ENCODE measurements at regions not wholly inside any gene's neighbourhood (a gene's known extent, or its start where the extent isn't known, plus 50 kb on each side); places are given as distances from the start of the nearest gene placed in this dataset.
"Not testable (repeated sequence)": the region's sequence is repeated elsewhere in the genome, so short reads cannot be mapped to it uniquely, and the experiment has no call there.

- no peak for DNase-seq
Observed at GRCh38 chr6:48706310-48706709, 595.3 kb upstream of the PTCHD4 start.

GRCh38 chr6:48701572-48701971, 590.6 kb upstream of the PTCHD4 start:
- no peak for DNase-seq

DNA sequence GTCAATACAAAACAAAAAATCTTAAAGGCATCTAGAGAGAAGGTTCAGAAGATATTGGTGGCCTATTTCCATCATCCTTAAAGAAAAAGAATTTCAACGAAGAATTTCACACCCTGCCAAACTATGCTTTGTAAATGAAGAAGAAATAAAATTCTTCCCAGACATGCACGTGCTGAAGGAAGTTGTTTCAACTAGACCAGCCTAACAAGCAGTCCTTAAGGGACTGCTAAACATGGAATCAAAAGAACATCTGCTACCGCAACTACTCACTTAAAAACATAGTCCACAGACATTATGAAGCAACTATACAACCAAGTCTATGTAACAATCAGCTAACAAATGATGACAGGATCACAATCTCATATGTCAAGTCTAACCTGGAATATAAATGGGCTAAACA, 584.9 kb upstream of the PTCHD4 start:
- no peak for DNase-seq

DNA sequence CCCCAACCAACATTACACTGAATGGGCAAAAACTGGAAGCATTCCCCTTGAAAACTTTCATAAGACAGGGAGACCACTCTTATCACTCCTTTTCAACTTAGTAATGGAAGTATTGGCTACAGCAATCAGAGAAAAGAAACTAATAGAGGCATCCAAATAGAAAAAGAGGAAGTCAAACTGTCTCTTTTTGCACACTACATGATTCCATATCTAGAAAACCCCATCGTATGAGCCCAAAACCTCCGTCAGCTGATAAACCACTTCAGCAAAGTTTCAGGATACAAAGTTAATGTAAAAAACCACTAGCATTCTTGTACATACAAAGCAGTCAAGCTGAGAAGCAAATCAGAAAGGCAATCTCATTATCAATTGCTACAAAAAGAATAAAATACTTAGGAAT, 580.4 kb upstream of the PTCHD4 start:
- DNase-seq, result no peak

DNA sequence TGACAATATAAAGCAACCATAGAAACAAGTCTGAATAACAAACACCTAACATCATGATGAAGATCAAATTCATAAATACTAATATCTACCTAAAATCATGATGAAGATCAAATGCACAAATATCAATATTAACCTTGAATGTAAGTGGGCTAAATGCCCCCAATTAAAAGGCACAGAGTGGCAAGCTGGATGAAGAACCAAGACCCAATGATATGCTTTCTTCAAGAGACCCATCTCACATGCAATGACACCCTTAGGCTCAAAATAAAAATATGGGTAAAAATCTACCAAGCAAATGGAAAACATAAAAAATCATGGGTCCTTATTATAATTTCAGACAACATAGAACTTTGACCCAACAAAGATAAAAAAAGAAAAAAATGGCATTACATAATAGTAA, 578.5 kb upstream of the PTCHD4 start:
- DNase-seq, result no peak

DNA sequence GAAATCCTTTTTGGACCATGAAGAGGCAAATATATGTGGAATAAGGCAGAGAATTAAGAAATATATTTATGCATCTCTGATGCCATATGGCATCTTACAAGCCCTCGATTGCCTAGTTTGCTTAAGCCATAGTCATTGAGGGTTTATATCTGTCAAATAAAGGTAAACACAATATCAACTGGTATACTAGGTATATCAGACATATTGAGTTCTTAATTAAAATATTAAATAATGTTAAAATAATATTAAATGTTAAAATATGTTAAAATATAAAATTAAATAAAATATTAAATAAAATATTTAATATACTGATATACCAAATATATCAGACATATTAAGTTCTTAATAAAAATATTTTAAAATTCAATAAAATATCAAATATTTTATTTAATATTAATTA, 567.4 kb upstream of the PTCHD4 start:
- DNase-seq, result no peak

DNA sequence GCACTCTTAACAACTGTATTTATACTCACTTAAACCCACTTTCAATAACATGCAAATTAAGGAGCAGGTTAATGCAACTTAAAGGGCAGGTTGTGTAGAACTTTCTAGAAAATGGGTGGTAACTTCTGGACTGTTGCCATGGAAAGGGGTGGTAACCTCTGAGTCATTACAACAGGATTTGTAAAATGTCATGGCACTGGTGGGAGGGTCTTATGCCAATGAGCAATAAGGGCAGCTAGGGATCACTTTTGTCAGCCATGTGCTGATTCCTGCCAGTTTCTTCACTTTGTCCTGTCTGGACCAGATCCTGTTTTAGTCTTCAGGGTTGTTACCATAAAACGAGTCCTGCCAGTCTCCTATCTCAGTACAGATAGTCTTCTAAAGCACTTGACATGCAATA, 560.5 kb upstream of the PTCHD4 start:
- DNase-seq, result no peak

- no peak for DNase-seq
Observed at GRCh38 chr6:48670546-48670945, 559.5 kb upstream of the PTCHD4 start.

DNA sequence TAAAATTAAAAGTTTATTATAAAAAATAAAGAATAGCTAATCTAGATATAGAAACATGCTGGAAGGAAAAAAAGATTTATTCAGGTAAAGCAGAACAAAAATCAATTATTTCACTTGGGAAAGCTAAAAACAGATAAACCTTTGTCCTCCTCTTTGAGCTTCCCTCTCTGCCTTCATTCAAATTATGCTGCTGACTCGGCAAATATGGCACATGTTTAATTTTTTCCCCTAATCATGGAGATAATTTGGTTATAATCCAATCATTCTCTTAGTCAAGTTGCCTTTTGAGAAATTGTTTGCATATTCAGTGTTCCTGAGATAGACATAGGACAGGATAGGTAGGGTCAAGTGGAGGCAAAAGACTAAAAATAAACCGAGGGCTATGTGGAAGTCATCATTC, 556.8 kb upstream of the PTCHD4 start:
- DNase-seq, result no peak

DNA sequence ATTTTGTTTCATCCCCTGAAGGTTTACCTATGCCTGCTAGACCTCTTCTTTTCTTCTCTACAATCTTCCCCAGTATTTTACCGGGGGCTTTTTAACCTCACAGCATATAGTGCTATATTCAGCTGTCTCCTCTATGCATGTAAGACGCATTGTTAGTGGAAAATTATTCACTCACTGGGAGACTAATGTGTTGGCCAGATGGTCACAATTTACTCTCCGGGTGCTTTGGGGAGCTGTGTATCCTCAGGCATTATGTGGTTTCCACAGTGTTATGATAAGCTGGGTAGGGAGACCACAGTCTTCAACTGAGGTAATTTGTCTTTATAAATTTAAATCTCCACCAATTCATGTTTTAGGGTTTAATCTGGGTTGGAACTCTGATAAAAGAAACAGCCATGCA, 553.8 kb upstream of the PTCHD4 start:
- DNase-seq, result no peak

GRCh38 chr6:48658915-48659314, 547.9 kb upstream of the PTCHD4 start:
- DNase-seq, result no peak

DNA sequence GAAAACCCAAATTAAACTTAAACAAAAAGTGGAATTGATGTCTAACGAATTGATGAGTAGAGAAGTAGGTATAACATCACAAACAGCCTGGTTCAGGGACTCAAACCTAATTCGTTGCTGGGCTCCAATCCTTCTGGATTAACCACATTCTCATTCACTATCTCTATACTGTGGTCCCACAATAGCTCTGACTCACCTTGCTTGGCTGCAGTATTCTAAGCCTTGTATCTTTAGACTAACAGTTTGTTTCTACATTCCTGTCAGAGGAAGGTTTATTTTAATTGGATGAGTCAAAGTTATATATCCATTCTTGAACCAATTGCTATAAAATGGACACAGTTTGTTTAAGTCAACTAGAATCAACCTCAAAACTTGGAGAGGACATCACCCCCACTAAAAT, 530.5 kb upstream of the PTCHD4 start:
- no peak for DNase-seq

DNA sequence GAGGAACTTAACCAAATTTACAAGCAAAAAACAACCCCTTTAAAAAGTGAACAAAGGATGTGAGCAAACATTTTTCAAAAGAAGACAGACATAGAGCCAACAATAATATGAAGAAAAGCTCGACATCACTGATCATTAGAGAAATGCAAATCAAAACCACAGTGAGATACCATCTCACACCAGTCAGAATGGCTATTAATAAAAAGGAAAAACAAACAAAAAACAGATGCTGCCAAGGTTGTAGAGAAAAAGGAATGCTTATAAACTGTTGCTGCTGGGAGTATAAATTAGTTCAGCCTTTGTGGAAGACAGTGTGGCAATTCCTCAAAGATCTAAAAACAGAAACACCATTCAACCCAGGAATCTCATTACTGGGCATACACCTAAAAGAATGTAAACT, 527.8 kb upstream of the PTCHD4 start:
- not testable (repeated sequence) for DNase-seq

- no peak for DNase-seq
Observed at GRCh38 chr6:48630511-48630910, 519.5 kb upstream of the PTCHD4 start.

- DNase-seq, result no peak
Observed at GRCh38 chr6:48628316-48628715, 517.3 kb upstream of the PTCHD4 start.

DNA sequence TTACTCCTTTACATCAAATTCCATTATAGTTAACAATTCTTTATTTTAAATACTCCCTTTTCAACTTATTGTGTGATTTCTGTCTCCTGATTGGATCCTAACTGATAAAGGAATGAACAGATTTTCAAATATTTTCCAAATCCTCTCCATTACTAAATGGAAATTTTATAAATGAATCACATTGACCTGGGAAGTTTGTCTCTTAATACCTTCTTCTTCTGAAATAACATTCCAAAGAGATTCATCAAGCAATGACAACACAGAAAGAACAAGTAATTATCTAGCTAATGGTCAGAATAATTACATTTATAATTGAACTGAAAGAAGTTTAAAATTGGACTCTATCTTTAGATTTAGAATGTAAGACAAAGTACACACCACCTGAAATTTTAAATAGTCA, 515.4 kb upstream of the PTCHD4 start:
- DNase-seq, result no peak

DNA sequence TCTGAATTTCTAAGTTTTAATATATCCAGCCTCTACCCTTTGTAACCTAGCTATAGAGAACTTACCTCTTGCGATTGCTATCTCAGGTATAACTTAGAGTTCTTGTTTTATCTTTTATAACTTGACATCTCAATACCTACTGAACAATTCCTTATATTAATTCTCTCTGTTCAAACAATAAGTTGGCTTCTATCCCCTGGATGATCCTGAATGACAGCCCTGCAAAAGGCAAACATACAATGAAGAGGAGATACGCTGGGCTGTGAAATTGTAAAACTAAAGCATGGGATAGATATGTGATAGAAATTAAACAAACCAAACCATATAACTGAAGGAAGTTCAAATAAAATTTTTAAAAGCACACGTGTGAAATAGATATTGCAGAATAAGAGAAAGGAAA, 513.6 kb upstream of the PTCHD4 start:
- no peak for DNase-seq

GRCh38 chr6:48619771-48620170, 508.8 kb upstream of the PTCHD4 start:
- no peak for DNase-seq

GRCh38 chr6:48615041-48615440, 504.0 kb upstream of the PTCHD4 start:
- DNase-seq, result no peak

DNA sequence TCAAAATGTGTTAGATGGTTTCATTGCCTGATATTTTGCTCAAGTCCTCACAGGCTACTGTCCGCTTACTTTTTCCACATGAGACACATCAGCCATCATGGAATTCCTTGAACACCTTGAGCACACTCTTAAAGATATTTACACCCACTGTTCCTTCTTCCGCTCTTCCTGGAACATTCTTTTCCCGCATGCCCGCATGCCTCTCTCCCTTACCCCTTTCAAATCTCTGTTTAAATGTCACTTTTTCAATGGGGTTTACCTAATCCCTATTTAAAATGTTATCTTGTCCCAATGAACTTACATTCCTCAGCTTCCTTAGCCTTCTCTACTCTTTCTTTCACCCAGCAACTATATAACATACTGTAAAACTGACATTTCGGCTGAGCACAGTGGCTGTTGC, 503.3 kb upstream of the PTCHD4 start:
- DNase-seq, result no peak

- DNase-seq, result no peak
Observed at GRCh38 chr6:48613231-48613949, 502.4 kb upstream of the PTCHD4 start.

DNA sequence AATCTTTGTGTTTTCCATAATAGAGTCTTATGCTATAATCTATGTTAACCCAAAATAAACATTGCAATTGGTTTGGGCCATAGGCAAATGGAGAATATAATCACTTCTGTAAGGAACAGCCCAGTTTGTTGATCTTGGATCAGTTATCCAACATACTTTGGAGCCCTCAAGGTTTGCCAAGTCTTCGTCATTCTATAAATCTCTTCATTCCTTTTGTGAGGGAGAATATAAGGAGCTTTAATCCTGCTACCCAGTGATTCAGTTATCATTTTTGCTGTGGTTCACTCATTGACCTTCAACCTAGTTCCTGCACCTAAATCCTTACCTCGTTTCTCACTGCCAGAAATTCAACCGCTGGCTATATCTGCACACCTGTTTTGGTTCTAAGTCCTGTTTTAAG, 500.3 kb upstream of the PTCHD4 start:
- DNase-seq, result no peak

DNA sequence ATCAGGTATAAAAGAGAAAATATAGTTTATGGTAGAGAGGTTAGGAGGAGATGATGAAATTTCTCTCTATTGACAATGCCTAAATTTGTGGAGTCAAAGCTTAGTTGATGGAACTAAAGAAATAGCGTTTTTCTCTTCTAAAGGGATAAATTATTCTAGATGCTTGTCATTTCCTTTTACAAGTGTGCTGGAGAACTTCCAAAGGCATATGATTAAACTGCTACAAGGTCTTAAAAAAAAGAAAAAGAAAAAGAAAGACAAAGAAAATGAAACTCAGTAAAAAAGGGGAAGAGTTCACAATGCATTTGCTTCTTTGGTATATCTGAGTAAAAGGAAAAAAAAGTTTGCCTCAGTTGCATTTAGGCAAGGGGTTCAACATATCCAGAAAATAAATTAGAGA, 499.8 kb upstream of the PTCHD4 start:
- no peak for DNase-seq

DNA sequence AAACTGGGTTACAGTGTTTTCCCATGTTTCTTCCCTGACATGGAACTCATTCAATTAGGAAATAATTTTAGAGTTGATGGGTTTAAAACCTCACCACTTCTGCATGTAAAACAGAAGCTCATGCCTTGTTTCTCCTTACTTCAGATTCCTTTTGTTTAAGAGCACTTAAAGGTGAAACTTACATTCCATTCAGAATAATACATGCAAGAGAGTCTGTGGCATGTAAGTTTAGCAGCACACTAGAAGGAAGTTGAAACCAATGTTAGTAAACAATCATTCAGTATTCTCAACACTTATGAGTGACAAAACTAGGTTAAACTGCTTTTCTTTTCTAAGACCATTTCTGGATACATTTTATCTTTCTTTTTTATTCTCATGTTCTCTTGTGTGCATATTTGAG, 495.6 kb upstream of the PTCHD4 start:
- no peak for DNase-seq

DNA sequence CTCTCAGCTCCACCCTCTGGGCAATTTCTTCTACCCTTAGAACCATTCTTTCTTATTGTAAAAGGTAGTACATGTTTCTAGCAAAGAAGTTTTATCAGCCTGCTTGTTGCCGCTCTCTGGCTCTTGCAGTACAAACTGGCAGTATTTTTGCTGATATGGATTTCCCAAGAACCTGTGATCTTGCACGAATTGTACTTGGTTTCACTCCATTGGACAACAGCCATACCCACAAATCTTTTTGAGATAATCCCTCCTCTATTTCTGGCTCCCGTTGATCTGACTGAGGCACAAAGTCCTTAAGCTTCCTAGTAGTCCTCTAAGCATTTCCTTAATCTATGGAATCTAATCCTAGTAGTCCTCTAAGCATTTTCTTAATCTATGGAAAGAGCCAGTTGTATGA, 487.0 kb upstream of the PTCHD4 start:
- no peak for DNase-seq

GRCh38 chr6:48596830-48597229, 485.8 kb upstream of the PTCHD4 start:
- DNase-seq, result no peak

All from hematopoietic multipotent progenitor cell treated with erythropoietin and hydrocortisone succinate and interleukin-3 and kit ligand, for 6 days (in vitro differentiated cells).